OCI-LY7 (cell line): ENCODE measurements at regions not wholly inside any gene's neighbourhood (a gene's known extent, or its start where the extent isn't known, plus 50 kb on each side); places are given as distances from the start of the nearest gene placed in this dataset.

ENCODE experiments used
- BruUV-seq: library from RNA; stranded (reverse); fragments of 400-500 nt; replicated peaks from 2 replicates; lab custom pipeline; 2021; lab: Mats Ljungman, UMichigan
- CTCF ChIA-PET: fragments of 300-600 bp; sonication (Branson Sonifier 250); formaldehyde crosslinking; loops from one replicate; lab custom pipeline; 2022; ENCODE audit warnings: antibody characterized with exemption; ENCODE audit not compliant: unreplicated experiment; lab: Charles Lee
- POLR2A ChIA-PET: fragments of 300-600 bp; sonication (Branson Sonifier 250); formaldehyde crosslinking; loops from one replicate; lab custom pipeline; 2022; ENCODE audit warnings: antibody characterized with exemption; lab: Charles Lee
- DNase-seq: peaks from one replicate; pipeline ENCODE4 v3.0.0-alpha.2; 2015; ENCODE audit warnings: low spot score
- H2AFZ ChIP-seq: fragments of 200-600 bp; sonication (generic), shearing (Covaris generic); 2 replicates; pipeline ENCODE4 v1.6.1; 2014; ENCODE audit warnings: mild to moderate bottlenecking, antibody characterized with exemption, low read length, moderate library complexity
- H3K27ac ChIP-seq: fragments of 200-600 bp; sonication (generic); 2 replicates; pipeline ENCODE4 v1.5.1; 2014; ENCODE audit warnings: mixed run types, low read depth, mild to moderate bottlenecking, moderate library complexity, low read length, inconsistent platforms; ENCODE audit not compliant: poor library complexity, severe bottlenecking
- H3K36me3 ChIP-seq: fragments of 200-600 bp; sonication (generic); 2 replicates; pipeline ENCODE4 v1.6.1; 2014; ENCODE audit warnings: mild to moderate bottlenecking, antibody characterized with exemption, low read length, moderate library complexity, mixed read lengths; ENCODE audit not compliant: insufficient read depth
- H3K4me1 ChIP-seq: fragments of 200-600 bp; sonication (generic); 2 replicates; pipeline ENCODE4 v1.5.1; 2014; ENCODE audit warnings: mild to moderate bottlenecking, low read length; ENCODE audit not compliant: insufficient read depth, poor library complexity, severe bottlenecking
- H3K4me2 ChIP-seq: fragments of 200-600 bp; sonication (generic); 2 replicates; pipeline ENCODE4 v1.6.1; 2014; ENCODE audit warnings: mild to moderate bottlenecking, low read length
- H3K4me3 ChIP-seq: fragments of 200-600 bp; sonication (generic); 2 replicates; pipeline ENCODE4 v1.5.1; 2014; ENCODE audit warnings: mild to moderate bottlenecking, low read depth, low read length; ENCODE audit not compliant: poor library complexity, severe bottlenecking
- H3K79me2 ChIP-seq: fragments of 200-600 bp; sonication (generic); 2 replicates; pipeline ENCODE4 v1.6.1; 2016; ENCODE audit warnings: low read depth, mild to moderate bottlenecking, low read length, moderate library complexity, mixed read lengths; ENCODE audit not compliant: insufficient read depth
- H3K9me2 ChIP-seq: fragments of 200-600 bp; sonication (generic); 2 replicates; pipeline ENCODE4 v1.6.1; 2016; ENCODE audit warnings: mild to moderate bottlenecking, low read length, mixed read lengths; ENCODE audit not compliant: insufficient read depth
- H3K9me3 ChIP-seq: fragments of 200-600 bp; sonication (generic); 2 replicates; pipeline ENCODE4 v1.6.1; 2014; ENCODE audit warnings: mild to moderate bottlenecking, mixed run types, low read length, mixed read lengths
- H4K20me1 ChIP-seq: fragments of 200-600 bp; sonication (generic); 2 replicates; pipeline ENCODE4 v1.6.1; 2014; ENCODE audit warnings: mild to moderate bottlenecking, antibody characterized with exemption, low read length, moderate library complexity, mixed read lengths; ENCODE audit not compliant: insufficient read depth
- EZH2phosphoT487 ChIP-seq: fragments of 200-600 bp; sonication (generic); IDR thresholded peaks from 2 replicates; pipeline ENCODE4 v1.6.1; 2018; ENCODE audit warnings: low read depth, borderline replicate concordance, mild to moderate bottlenecking, mixed run types, antibody characterized with exemption, low read length, moderate library complexity, mixed read lengths
- intact Hi-C: fragments of 100-400 bp; cut with micrococcal nuclease; formaldehyde crosslinking; loops from one replicate; pipeline ENCODE4 v1.10.0; 2022; ENCODE audit not compliant: unreplicated experiment
- TF ChIP-seq, protein P1 (sequence below): fragments of 200-600 bp; sonication (generic); conservative IDR thresholded peaks from 2 replicates; pipeline ENCODE4 v1.5.1; 2014; ENCODE audit warnings: mild to moderate bottlenecking, antibody characterized with exemption, low read length, moderate library complexity, mixed read lengths

DNA sequence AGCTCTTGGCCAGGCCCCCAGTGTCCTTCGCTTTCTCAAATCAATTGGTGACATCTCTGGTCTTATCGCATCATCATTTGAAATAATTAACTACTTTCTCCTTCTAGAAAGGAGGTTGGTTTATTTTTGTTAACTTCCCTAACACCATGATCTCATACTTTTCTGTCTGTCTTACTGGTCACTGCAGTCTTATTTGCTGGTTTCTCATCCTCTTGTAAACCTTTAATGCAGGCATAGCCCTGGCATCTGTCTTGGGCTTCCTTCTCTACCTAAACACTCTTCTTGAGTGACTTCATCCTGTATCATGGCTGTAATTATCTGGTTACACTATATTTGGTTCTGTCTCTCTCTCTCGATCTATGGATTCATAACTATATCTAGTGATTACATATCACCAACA is 152.8 kb downstream of the CYSLTR2 start:
- Histone ChIP-seq H3K36me3 (no peaks in the 10 kb centered on the region), H3K4me1 (no peaks in the 10 kb centered on the region), H2AFZ (no peak overlapping the region), H3K4me2 (no peak overlapping the region), H3K79me2 (no peaks in the 10 kb centered on the region), H3K9me3 (no peaks in the 10 kb centered on the region), H3K4me3 (no peak overlapping the region), H3K27ac (no peak overlapping the region), H3K9me2 (no peaks in the 10 kb centered on the region), H4K20me1 (no peaks in the 10 kb centered on the region)
- no peak for TF ChIP-seq EZH2phosphoT487
- TF ChIP-seq, protein P1, sequence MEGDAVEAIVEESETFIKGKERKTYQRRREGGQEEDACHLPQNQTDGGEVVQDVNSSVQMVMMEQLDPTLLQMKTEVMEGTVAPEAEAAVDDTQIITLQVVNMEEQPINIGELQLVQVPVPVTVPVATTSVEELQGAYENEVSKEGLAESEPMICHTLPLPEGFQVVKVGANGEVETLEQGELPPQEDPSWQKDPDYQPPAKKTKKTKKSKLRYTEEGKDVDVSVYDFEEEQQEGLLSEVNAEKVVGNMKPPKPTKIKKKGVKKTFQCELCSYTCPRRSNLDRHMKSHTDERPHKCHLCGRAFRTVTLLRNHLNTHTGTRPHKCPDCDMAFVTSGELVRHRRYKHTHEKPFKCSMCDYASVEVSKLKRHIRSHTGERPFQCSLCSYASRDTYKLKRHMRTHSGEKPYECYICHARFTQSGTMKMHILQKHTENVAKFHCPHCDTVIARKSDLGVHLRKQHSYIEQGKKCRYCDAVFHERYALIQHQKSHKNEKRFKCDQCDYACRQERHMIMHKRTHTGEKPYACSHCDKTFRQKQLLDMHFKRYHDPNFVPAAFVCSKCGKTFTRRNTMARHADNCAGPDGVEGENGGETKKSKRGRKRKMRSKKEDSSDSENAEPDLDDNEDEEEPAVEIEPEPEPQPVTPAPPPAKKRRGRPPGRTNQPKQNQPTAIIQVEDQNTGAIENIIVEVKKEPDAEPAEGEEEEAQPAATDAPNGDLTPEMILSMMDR, result no peak
- ChIA-PET CTCF (no interaction called here), POLR2A (no interaction called here)
- DNase-seq, result no peak
- intact Hi-C loops, result no loop called here
- BruUV-seq, result no TSS peak

DNA sequence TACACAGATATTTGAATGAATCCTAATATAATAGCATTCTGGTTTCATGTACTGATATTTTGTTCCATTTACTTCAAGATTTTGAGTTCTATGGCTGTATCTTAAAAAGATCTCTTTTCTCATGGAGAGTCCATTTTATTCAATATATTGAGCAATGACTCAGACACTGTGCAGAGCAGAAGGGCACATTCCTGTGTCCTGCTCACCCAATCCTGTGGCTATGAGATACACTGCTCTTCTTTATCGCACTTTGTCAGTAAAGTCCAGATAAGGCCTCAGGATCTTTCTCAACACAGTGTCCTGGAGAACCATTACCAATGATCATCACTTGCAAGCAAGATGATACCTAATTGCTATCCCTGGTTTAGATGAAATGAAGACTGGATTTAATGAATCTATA is 155.0 kb downstream of the CYSLTR2 start:
- CTCF ChIA-PET, result no interaction called here
- TF ChIP-seq EZH2phosphoT487, result no peak
- TF ChIP-seq, protein P1, result no peak

DNA sequence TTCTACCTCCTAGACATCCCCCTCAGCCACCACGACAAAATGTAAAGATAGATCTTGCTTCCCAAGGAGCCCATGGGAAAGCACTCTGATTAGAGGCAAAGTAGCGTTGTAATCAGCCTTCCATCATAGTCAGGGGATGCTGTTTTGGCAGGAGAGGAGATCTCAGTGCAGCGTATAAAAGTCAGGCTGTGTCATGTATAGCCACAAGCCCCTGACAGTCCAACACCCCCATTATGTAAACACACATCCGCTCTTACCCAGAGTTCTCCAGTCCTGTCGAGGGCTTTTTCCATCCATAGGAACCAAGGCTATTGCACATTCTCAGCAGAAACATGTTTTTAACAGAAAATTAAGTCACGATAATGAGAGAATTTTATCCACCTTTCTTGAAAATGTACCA is 156.3 kb downstream of the CYSLTR2 start:
- H3K9me3 ChIP-seq, result no peaks in the 10 kb centered on the region
- DNase-seq, result no peak
- no peak overlapping the region for H3K4me2 ChIP-seq
- intact Hi-C loops, result no loop called here
- H2AFZ ChIP-seq, result no peak overlapping the region
- ChIA-PET POLR2A (no interaction called here), CTCF (no interaction called here)
- no TSS peak for BruUV-seq
- H3K9me2 ChIP-seq, result no peaks in the 10 kb centered on the region
- no peaks in the 10 kb centered on the region for H4K20me1 ChIP-seq
- H3K36me3 ChIP-seq, result no peaks in the 10 kb centered on the region
- no peaks in the 10 kb centered on the region for H3K79me2 ChIP-seq
- no peak for TF ChIP-seq EZH2phosphoT487
- TF ChIP-seq, protein P1, result no peak
- no peak overlapping the region for H3K4me3 ChIP-seq
- no peaks in the 10 kb centered on the region for H3K4me1 ChIP-seq
- H3K27ac ChIP-seq, result no peak overlapping the region

More for the DNA sequence above, 155.0 kb downstream of the CYSLTR2 start:
- Histone ChIP-seq H3K36me3 (no peaks in the 10 kb centered on the region), H2AFZ (no peak overlapping the region), H3K27ac (no peak overlapping the region), H4K20me1 (no peaks in the 10 kb centered on the region), H3K9me3 (no peaks in the 10 kb centered on the region), H3K4me3 (no peak overlapping the region), H3K79me2 (no peaks in the 10 kb centered on the region), H3K9me2 (no peaks in the 10 kb centered on the region), H3K4me2 (no peak overlapping the region), H3K4me1 (no peaks in the 10 kb centered on the region)
- intact Hi-C loops, result no loop called here
- no TSS peak for BruUV-seq
- POLR2A ChIA-PET, result no interaction called here
- DNase-seq, result no peak
